Ovary (tissue), 7 donors: ENCODE measurements at regions not wholly inside any gene's neighbourhood (a gene's known extent, or its start where the extent isn't known, plus 50 kb on each side); places are given as distances from the start of the nearest gene placed in this dataset.

Source experiments
- DNase-seq, 5 donors: peaks; one replicate each; pipeline ENCODE4 v3.0.0-alpha.2; 2019 to 2020
- H3K27ac ChIP-seq, 2 donors: fragments of 200-600 bp; one replicate each; pipeline versions ENCODE4 v1.5.1 to v1.8.0; 2019 to 2022
- H3K27me3 ChIP-seq: fragments of 200-600 bp; one replicate; pipeline ENCODE4 v1.8.0; 2022
- H3K36me3 ChIP-seq: fragments of 200-600 bp; sonication (generic); one replicate; pipeline ENCODE4 v1.5.1; 2019
- H3K4me1 ChIP-seq: one replicate; pipeline ENCODE4 v1.8.1; 2013; ENCODE audit warnings: mild to moderate bottlenecking, moderate library complexity; ENCODE audit not compliant: insufficient read depth
- H3K4me3 ChIP-seq: fragments of 200-600 bp; sonication (generic); one replicate; pipeline ENCODE4 v1.5.1; 2017
- H3K9me3 ChIP-seq, 2 donors: fragments of 200-600 bp in 1 of 2; sonication (generic) in 1 of 2; one replicate each; pipeline versions ENCODE4 v1.5.1 to v1.8.1; 2013 to 2019; ENCODE audit warnings: mild to moderate bottlenecking in 1 of 2, moderate library complexity in 1 of 2
- CTCF ChIP-seq, 3 donors: fragments of 450-650 bp in 2 of 3; fragments of 200-600 bp in 1 of 3; IDR thresholded peaks; one replicate each; pipeline versions ENCODE4 v1.5.1 to v1.8.0; 2016 to 2022; ENCODE audit warnings: antibody characterized with exemption in 3 of 3, mild to moderate bottlenecking in 1 of 3
- EP300 ChIP-seq: sonication (generic); formaldehyde crosslinking; IDR thresholded peaks from one replicate; pipeline ENCODE4 v1.6.1; 2017; ENCODE audit warnings: antibody characterized with exemption
- POLR2A ChIP-seq: fragments of 450-650 bp; IDR thresholded peaks from one replicate; pipeline ENCODE4 v1.6.1; 2017; ENCODE audit warnings: antibody characterized with exemption, mild to moderate bottlenecking, moderate library complexity
- WGBS, 3 donors: extraction: QIAGEN DNeasy Blood & Tissue Kit in 1 of 3; methylation state at CpG; one replicate each; pipeline versions ENCODE4 v1.1.5 to v1.1.7; 2013 to 2017; 5-methylcytosine and 5-hydroxymethylcytosine counted together
- intact Hi-C, 4 donors: fragments of 100-400 bp; cut with DNase I; formaldehyde crosslinking; loops; one replicate each; pipeline versions ENCODE4 v1.11.0 to v1.15.1; 2022 to 2023
- donor health status: DM: no; HTN: no; CAD: no; lungs with moderate emphysema.
- donor health status: DM: no; HTN: no; CAD: no.
- donor health status: Bipolar disorder and iron deficiency.
- donor health status: DM: no; HTN: no; CAD: no.
- donor health status: DM: yes; HTN: yes; CAD: no.

GRCh38 chr2:198660501-198660900 is 797.2 kb downstream of the SATB2 start:
- Histone ChIP-seq H3K4me1 (no peaks in the 10 kb centered on the region), H3K9me3 (no peaks in the 10 kb centered on the region), H3K27ac (no peak overlapping the region), H3K27me3 (no peaks in the 10 kb centered on the region), H3K4me3 (no peak overlapping the region), H3K36me3 (no peaks in the 10 kb centered on the region)
- TF ChIP-seq CTCF (IDR thresholded peaks at IDR 0.05) = no peak
- no peak for TF ChIP-seq POLR2A
- no peak for TF ChIP-seq EP300
- WGBS, 3 donors = 88 to 92% (median 91%) methylated on average over 3 of the region's 3 CpGs
- no peak for DNase-seq
- intact Hi-C loops = no loop called here

- H3K27me3 ChIP-seq = no peaks in the 10 kb centered on the region
- H3K4me3 ChIP-seq = no peak overlapping the region
- no peak overlapping the region for H3K27ac ChIP-seq
- DNase-seq = no peak
- intact Hi-C loops = no loop called here
- no peaks in the 10 kb centered on the region for H3K4me1 ChIP-seq
- H3K36me3 ChIP-seq = no peaks in the 10 kb centered on the region
- no peak for TF ChIP-seq POLR2A
- TF ChIP-seq EP300 = no peak
- no peak for TF ChIP-seq CTCF (IDR thresholded peaks at IDR 0.05)
- no peaks in the 10 kb centered on the region for H3K9me3 ChIP-seq
- 68 to 70% (median 68%) methylated on average over 5 of the region's 5 CpGs for WGBS, 3 donors
Observed at GRCh38 chr2:198659096-198659870, 798.5 kb downstream of the SATB2 start.

GRCh38 chr2:198657512-198658121 is 800.1 kb downstream of the SATB2 start:
- no peak for DNase-seq
- intact Hi-C loops = no loop called here
- no peak for TF ChIP-seq POLR2A
- no peak for TF ChIP-seq EP300
- no peak for TF ChIP-seq CTCF (IDR thresholded peaks at IDR 0.05)
- no peaks in the 10 kb centered on the region for H3K9me3 ChIP-seq
- H3K4me1 ChIP-seq = no peaks in the 10 kb centered on the region
- WGBS, 3 donors = 48 to 60% (median 55%) methylated on average over 6 of the region's 6 CpGs
- no peak overlapping the region for H3K4me3 ChIP-seq
- no peaks in the 10 kb centered on the region for H3K36me3 ChIP-seq
- H3K27ac ChIP-seq = no peak overlapping the region
- no peaks in the 10 kb centered on the region for H3K27me3 ChIP-seq

- Histone ChIP-seq H3K9me3 (no peaks in the 10 kb centered on the region), H3K4me3 (no peak overlapping the region), H3K36me3 (no peaks in the 10 kb centered on the region), H3K4me1 (no peaks in the 10 kb centered on the region), H3K27ac (no peak overlapping the region), H3K27me3 (no peaks in the 10 kb centered on the region)
- DNase-seq = no peak
- intact Hi-C loops = no loop called here
- 59 to 64% (median 60%) methylated on average over 2 of the region's 2 CpGs for whole genome bisulfite sequencing, 3 donors
- TF ChIP-seq CTCF (IDR thresholded peaks at IDR 0.05) (no peak), EP300 (no peak), POLR2A (no peak)
Observed at GRCh38 chr2:198656869-198657268, 800.9 kb downstream of the SATB2 start.
